Sigmoid colon (tissue), 4 donors: ENCODE measurements at regions not wholly inside any gene's neighbourhood (a gene's known extent, or its start where the extent isn't known, plus 50 kb on each side); places are given as distances from the start of the nearest gene placed in this dataset.

ENCODE experiments used
- EP300 ChIP-seq, 4 donors: sonication (generic); formaldehyde crosslinking; IDR thresholded peaks; one replicate each; pipeline ENCODE4 v1.6.1; 2017; ENCODE audit warnings: antibody characterized with exemption in 4 of 4
- POLR2A ChIP-seq, 2 donors: fragments of 450-650 bp; IDR thresholded peaks; one replicate each; pipeline ENCODE4 v1.6.1; 2016; ENCODE audit warnings: antibody characterized with exemption in 2 of 2, mild to moderate bottlenecking in 2 of 2, moderate library complexity in 2 of 2
- POLR2AphosphoS5 ChIP-seq, 4 donors: sonication (generic); formaldehyde crosslinking; IDR thresholded peaks; one replicate each; pipeline ENCODE4 v1.6.1; 2017; ENCODE audit warnings: antibody characterized with exemption in 4 of 4
- TF ChIP-seq, protein P1 (sequence below), 4 experiments: fragments of 450-650 bp in 3 of 4; fragments of 200-600 bp in 1 of 4; IDR thresholded peaks; one replicate each; pipeline ENCODE4 v1.5.1; 2016 to 2019; ENCODE audit warnings: antibody characterized with exemption in 4 of 4, mild to moderate bottlenecking in 3 of 4, moderate library complexity in 2 of 4

DNA sequence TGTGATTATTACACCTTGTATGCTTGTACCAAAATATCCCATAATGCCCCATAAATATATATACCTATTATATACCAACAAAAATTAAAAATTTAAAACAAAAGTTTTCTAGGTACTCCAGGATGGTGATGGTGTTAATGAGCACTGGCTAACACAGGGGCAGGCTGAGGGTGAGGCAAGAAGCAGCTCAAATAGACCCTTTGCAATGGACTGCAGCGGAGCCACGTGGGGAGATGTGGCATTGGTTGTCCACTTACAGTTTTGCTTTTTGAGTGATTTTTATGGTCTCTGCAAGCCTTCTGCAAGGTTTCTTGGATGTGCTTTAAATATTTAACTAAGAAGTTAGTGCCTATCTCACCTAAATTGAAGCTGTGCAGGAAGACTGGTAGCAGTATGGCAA is 132.9 kb downstream of the RAP2A start:
- TF ChIP-seq, protein P1, sequence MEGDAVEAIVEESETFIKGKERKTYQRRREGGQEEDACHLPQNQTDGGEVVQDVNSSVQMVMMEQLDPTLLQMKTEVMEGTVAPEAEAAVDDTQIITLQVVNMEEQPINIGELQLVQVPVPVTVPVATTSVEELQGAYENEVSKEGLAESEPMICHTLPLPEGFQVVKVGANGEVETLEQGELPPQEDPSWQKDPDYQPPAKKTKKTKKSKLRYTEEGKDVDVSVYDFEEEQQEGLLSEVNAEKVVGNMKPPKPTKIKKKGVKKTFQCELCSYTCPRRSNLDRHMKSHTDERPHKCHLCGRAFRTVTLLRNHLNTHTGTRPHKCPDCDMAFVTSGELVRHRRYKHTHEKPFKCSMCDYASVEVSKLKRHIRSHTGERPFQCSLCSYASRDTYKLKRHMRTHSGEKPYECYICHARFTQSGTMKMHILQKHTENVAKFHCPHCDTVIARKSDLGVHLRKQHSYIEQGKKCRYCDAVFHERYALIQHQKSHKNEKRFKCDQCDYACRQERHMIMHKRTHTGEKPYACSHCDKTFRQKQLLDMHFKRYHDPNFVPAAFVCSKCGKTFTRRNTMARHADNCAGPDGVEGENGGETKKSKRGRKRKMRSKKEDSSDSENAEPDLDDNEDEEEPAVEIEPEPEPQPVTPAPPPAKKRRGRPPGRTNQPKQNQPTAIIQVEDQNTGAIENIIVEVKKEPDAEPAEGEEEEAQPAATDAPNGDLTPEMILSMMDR (IDR thresholded peaks at IDR 0.05), result no peak
- TF ChIP-seq EP300 (IDR thresholded peaks at IDR 0.05) (no peak), POLR2A (IDR thresholded peaks at IDR 0.05) (no peak), POLR2AphosphoS5 (IDR thresholded peaks at IDR 0.05) (no peak)
